Astrocyte (in vitro differentiated cells and primary cell): ENCODE measurements at regions not wholly inside any gene's neighbourhood (a gene's known extent, or its start where the extent isn't known, plus 50 kb on each side); places are given as distances from the start of the nearest gene placed in this dataset.
A peak's percentile ranks its signal among the peaks of the same experiment; 100 is the strongest.

Experiments used
- DNase-seq: peaks from one replicate; pipeline ENCODE4 v3.0.0-alpha.2; 2010; ENCODE audit warnings: low read depth
- FAIRE-seq: peaks from 2 replicates; lab custom pipeline; 2011; peaks lifted over from hg19 to GRCh38; lab: Jason Lieb, UNC
- H2AFZ ChIP-seq: 2 replicates; pipeline ENCODE4 v1.6.0; 2012; ENCODE audit warnings: low read depth, low read length, inconsistent platforms
- H3K27ac ChIP-seq: 2 replicates; pipeline ENCODE4 v1.5.1; 2011; ENCODE audit warnings: low read depth, low read length, inconsistent platforms
- H3K27me3 ChIP-seq: 2 replicates; pipeline ENCODE4 v1.6.0; 2011; ENCODE audit warnings: low read length, inconsistent platforms; ENCODE audit not compliant: insufficient read depth
- H3K36me3 ChIP-seq: 2 replicates; pipeline ENCODE4 v1.5.1; 2011; ENCODE audit warnings: low read length, inconsistent platforms; ENCODE audit not compliant: insufficient read depth
- H3K4me1 ChIP-seq: 2 replicates; pipeline ENCODE4 v1.5.1; 2011; ENCODE audit warnings: low read length, inconsistent platforms; ENCODE audit not compliant: insufficient read depth
- H3K4me2 ChIP-seq: 2 replicates; pipeline ENCODE4 v1.6.0; 2012; ENCODE audit warnings: low read length, inconsistent platforms
- H3K4me3 ChIP-seq: 2 replicates; pipeline ENCODE4 v1.5.1; 2011; ENCODE audit warnings: low read depth, mild to moderate bottlenecking, low read length, inconsistent platforms; ENCODE audit not compliant: insufficient read depth
- H3K79me2 ChIP-seq: 2 replicates; pipeline ENCODE4 v1.6.0; 2012; ENCODE audit warnings: mild to moderate bottlenecking, low read length, inconsistent platforms; ENCODE audit not compliant: insufficient read depth
- H3K9ac ChIP-seq: 2 replicates; pipeline ENCODE4 v1.6.0; 2012; ENCODE audit warnings: mild to moderate bottlenecking, low read length, inconsistent platforms
- H3K9me3 ChIP-seq: 2 replicates; pipeline ENCODE4 v1.5.1; 2012; ENCODE audit warnings: low read depth, mild to moderate bottlenecking, low read length, inconsistent platforms; ENCODE audit not compliant: insufficient read depth
- H4K20me1 ChIP-seq: 2 replicates; pipeline ENCODE4 v1.6.0; 2012; ENCODE audit warnings: low read length, inconsistent platforms; ENCODE audit not compliant: insufficient read depth
- H3K27ac Mint-ChIP-seq: one replicate; pipeline ENCODE4 v1.8.0; 2021; ENCODE audit warnings: mild to moderate bottlenecking, mixed read lengths; ENCODE audit not compliant: unreplicated experiment
- H3K27me3 Mint-ChIP-seq: one replicate; pipeline ENCODE4 v1.8.0; 2021; ENCODE audit warnings: low read depth, mixed read lengths; ENCODE audit not compliant: unreplicated experiment
- H3K36me3 Mint-ChIP-seq: one replicate; pipeline ENCODE4 v1.8.0; 2021; ENCODE audit warnings: low read depth, mixed read lengths; ENCODE audit not compliant: unreplicated experiment
- H3K4me1 Mint-ChIP-seq: one replicate; pipeline ENCODE4 v1.8.0; 2021; ENCODE audit warnings: low read depth, mixed read lengths; ENCODE audit not compliant: unreplicated experiment
- H3K4me3 Mint-ChIP-seq: one replicate; pipeline ENCODE4 v1.8.0; 2021; ENCODE audit warnings: mild to moderate bottlenecking, moderate library complexity, mixed read lengths; ENCODE audit not compliant: unreplicated experiment
- H3K9me3 Mint-ChIP-seq: one replicate; pipeline ENCODE4 v1.8.0; 2021; ENCODE audit warnings: mild to moderate bottlenecking, mixed read lengths; ENCODE audit not compliant: unreplicated experiment
- EZH2 ChIP-seq: IDR thresholded peaks from 2 replicates; pipeline ENCODE4 v1.6.1; 2012; ENCODE audit warnings: mild to moderate bottlenecking, low read length, inconsistent platforms; ENCODE audit not compliant: insufficient read depth
- TF ChIP-seq, protein P1 (sequence below): IDR thresholded peaks from 2 replicates; pipeline ENCODE4 v1.5.1; 2011; ENCODE audit warnings: low read depth, mild to moderate bottlenecking, inconsistent platforms, low read length, moderate library complexity; ENCODE audit not compliant: insufficient read depth

- H3K4me3 ChIP-seq = no peak overlapping the region
- H3K27ac ChIP-seq = no peak overlapping the region
- no peak for TF ChIP-seq EZH2
- TF ChIP-seq, protein P1, sequence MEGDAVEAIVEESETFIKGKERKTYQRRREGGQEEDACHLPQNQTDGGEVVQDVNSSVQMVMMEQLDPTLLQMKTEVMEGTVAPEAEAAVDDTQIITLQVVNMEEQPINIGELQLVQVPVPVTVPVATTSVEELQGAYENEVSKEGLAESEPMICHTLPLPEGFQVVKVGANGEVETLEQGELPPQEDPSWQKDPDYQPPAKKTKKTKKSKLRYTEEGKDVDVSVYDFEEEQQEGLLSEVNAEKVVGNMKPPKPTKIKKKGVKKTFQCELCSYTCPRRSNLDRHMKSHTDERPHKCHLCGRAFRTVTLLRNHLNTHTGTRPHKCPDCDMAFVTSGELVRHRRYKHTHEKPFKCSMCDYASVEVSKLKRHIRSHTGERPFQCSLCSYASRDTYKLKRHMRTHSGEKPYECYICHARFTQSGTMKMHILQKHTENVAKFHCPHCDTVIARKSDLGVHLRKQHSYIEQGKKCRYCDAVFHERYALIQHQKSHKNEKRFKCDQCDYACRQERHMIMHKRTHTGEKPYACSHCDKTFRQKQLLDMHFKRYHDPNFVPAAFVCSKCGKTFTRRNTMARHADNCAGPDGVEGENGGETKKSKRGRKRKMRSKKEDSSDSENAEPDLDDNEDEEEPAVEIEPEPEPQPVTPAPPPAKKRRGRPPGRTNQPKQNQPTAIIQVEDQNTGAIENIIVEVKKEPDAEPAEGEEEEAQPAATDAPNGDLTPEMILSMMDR = no peak
- H3K4me1 ChIP-seq = no peaks in the 10 kb centered on the region
- FAIRE-seq = no peak
- H3K4me3 Mint-ChIP-seq = no peak overlapping the region
- no peak for DNase-seq
- H2AFZ ChIP-seq = no peak overlapping the region
- H3K36me3 ChIP-seq = no peaks in the 10 kb centered on the region
- H3K27me3 Mint-ChIP-seq = peaks cover 3% of the 10 kb centered on the region
- peaks cover 30% of the 10 kb centered on the region for H3K4me1 Mint-ChIP-seq
- H3K9ac ChIP-seq = no peak overlapping the region
- no peaks in the 10 kb centered on the region for H3K9me3 ChIP-seq
- peak overlapping the region; percentile 64 for H3K27ac Mint-ChIP-seq
- H3K9me3 Mint-ChIP-seq = peaks cover 2% of the 10 kb centered on the region
- no peaks in the 10 kb centered on the region for H3K27me3 ChIP-seq
- H4K20me1 ChIP-seq = no peaks in the 10 kb centered on the region
- no peak overlapping the region for H3K4me2 ChIP-seq
- no peaks in the 10 kb centered on the region for H3K36me3 Mint-ChIP-seq
- H3K79me2 ChIP-seq = no peaks in the 10 kb centered on the region
Measured at GRCh38 chr6:117204903-117205302, 60.5 kb upstream of the VGLL2 start.

GRCh38 chr6:117205876-117206275, 59.5 kb upstream of the VGLL2 start:
- Mint-ChIP-seq H3K27ac (peak overlapping the region; percentile 67), H3K36me3 (no peaks in the 10 kb centered on the region), H3K9me3 (peaks cover 2% of the 10 kb centered on the region), H3K27me3 (peaks cover 3% of the 10 kb centered on the region), H3K4me1 (peaks cover 30% of the 10 kb centered on the region), H3K4me3 (no peak overlapping the region)
- Histone ChIP-seq H2AFZ (no peak overlapping the region), H3K4me3 (no peak overlapping the region), H3K9ac (no peak overlapping the region), H3K27me3 (no peaks in the 10 kb centered on the region), H3K4me1 (no peaks in the 10 kb centered on the region), H3K36me3 (no peaks in the 10 kb centered on the region), H3K9me3 (no peaks in the 10 kb centered on the region), H3K79me2 (no peaks in the 10 kb centered on the region), H4K20me1 (no peaks in the 10 kb centered on the region), H3K27ac (no peak overlapping the region), H3K4me2 (no peak overlapping the region)
- TF ChIP-seq EZH2 = no peak
- TF ChIP-seq, protein P1 = no peak
- FAIRE-seq = no peak
- no peak for DNase-seq

DNA sequence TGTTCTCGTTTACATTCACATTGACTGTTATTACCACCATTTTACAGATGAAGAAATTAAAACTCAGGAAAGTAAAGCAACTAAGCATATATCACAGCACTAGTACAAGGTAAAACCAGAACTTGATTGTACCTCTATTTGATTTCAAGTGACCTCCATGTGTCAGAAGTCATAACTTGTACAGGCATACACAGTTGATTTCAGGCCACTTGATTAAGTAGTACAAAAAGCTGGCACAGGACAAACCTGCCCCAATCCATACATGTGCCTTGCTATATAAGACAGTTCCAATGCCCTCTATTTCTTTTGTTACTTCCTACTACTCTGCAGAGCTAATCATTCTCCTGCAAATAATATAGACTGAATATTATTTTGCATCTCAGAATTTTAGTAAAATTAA, 58.8 kb upstream of the VGLL2 start:
- peak overlapping the region; percentile 82 for H3K27ac Mint-ChIP-seq
- no peaks in the 10 kb centered on the region for H3K36me3 Mint-ChIP-seq
- Histone ChIP-seq H2AFZ (no peak overlapping the region), H3K9ac (no peak overlapping the region), H3K36me3 (no peaks in the 10 kb centered on the region), H3K27me3 (no peaks in the 10 kb centered on the region), H3K4me3 (no peak overlapping the region), H3K4me1 (no peaks in the 10 kb centered on the region), H3K27ac (no peak overlapping the region), H3K79me2 (no peaks in the 10 kb centered on the region), H3K9me3 (no peaks in the 10 kb centered on the region), H4K20me1 (no peaks in the 10 kb centered on the region), H3K4me2 (no peak overlapping the region)
- TF ChIP-seq, protein P1 = no peak
- TF ChIP-seq EZH2 = no peak
- H3K9me3 Mint-ChIP-seq = peaks cover 2% of the 10 kb centered on the region
- H3K4me1 Mint-ChIP-seq = peaks cover 30% of the 10 kb centered on the region
- no peak for FAIRE-seq
- H3K4me3 Mint-ChIP-seq = no peak overlapping the region
- DNase-seq = no peak
- H3K27me3 Mint-ChIP-seq = peaks cover 3% of the 10 kb centered on the region
